ENCODE measurements at regions not wholly inside any gene's neighbourhood (a gene's known extent, or its start where the extent isn't known, plus 50 kb on each side); places are given as distances from the start of the nearest gene placed in this dataset.

DNA sequence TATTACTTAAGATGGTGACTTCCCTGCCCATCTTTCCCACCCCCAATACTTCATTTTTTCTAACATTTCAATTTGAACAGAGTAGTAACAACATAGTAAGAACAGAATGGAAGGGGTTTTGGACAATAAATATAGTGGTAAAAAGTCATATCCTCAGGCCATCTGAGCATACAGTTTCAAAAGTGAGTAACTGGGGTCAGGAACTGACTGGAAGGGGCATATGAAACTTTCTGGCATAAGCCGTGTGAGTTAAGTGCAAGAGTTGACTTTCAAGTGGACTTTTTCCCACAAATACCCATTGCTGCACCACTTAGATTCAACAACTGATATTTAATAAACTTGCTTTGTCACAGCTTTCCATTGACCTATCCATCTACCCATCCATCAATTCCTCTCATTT is 153.5 kb upstream of the IL12A start:
- DNase-seq: no peak

DNA sequence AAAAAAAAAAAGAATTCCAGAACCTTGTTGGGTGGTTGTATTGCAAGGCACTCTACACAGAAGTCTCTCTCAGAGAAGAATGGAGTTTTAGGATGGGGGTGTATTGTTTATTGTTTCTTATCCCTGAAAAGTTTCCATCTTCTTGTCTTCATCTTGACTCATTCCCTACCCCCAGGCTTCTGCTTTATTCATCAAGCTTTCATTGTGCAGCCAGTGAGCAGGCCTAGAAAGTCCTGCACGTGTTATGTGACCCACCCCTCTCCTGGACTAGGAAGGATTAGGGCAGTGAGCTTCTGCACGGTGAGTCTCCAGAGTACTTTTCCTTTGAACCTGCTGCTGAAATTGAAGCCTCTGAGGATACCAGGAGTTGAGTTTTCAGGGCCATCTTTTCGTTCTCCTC is 150.9 kb upstream of the IL12A start:
- DNase-seq: no peak

DNA sequence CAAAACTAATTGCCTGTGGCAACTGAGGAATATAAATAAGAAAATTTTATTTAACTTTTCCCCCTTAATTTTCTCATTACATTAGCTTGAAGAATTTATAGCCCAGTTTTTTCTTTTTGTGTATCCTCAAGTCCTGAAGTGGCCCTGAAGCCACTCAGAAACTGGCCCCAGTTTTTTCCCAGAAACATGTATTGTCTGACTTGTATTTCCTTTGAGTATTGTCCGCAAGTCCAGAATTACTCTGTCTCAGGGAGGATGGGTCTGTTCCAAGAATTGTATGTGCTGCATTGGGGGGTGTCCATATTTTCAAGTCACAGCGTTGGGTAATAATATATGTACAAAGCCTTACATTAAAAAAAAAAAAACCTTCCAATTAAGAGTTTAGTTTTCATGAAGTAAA is 149.7 kb upstream of the IL12A start:
- no peak for DNase-seq

DNA sequence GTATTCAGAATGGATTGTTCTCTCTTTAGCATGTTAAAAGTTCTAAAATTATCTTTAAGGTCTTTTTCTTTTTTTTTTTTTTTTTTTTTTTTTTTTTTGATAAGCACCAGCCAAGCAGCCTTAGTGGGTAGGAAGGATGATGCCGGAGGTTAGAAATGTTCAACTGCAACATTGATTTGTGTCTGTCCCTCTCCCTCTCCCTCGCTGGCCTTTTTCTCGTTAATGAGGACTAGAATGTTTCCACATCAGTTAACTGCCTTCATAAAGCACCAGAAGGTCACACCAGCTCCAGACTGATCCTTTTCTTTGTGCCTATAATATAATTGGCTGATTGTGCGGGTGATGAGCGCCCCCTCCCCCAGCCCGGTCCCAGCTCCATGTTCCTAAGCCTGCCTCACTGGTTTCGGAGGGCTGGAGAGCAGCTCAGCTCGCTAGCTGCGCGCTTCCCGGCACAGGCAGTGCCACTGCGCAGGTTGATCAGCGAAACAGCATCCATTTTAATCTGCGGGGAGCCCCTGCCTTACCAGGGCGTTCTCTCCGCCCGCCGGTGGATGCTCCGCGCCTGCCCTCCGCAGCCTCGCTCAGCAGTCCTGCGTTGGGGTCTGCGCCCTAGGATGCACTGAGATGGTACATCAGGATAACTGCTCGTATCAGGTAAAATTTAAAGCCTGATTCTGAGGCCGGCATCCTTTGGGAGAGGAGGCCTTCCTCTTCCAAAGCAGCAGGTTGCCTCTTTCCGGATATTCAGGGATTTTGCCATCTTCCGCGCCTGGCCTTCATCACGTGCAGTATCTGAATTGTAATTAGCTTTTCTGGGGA is 148.9 kb upstream of the IL12A start, which contains the start of gene SCHIP1:
TSS of gene SCHIP1 (plus strand) at position 301 of the 819 bp plus-strand sequence.
- DNase-seq: no peak

DNA sequence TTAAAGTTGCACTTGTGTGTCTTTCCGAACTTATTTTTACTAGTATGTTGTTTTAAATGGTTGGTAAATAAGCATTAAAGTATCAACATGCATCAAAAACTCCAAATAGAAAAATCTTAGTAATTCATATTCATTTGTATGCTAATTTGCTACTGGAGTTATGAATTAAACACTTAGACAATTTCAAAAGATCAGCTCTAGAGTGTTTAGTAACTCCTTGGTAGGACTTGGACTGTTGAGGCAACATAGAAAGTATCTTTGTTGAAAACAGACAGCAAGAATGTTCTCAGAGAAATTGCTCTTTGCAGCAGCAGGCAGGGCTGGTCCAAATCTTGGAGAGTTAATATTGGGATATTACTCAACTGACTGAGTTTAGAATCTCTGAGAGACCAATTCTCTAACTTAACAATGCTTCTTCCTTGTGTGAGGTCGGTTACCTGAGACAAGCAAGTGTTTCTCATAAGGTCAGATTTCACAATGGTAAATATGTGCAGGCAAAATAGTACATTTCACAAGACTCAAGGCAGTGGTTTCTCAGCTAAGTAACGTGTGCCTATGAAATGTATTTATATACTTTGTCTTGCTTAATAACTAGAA is 147.8 kb upstream of the IL12A start:
- DNase-seq: no peak

DNA sequence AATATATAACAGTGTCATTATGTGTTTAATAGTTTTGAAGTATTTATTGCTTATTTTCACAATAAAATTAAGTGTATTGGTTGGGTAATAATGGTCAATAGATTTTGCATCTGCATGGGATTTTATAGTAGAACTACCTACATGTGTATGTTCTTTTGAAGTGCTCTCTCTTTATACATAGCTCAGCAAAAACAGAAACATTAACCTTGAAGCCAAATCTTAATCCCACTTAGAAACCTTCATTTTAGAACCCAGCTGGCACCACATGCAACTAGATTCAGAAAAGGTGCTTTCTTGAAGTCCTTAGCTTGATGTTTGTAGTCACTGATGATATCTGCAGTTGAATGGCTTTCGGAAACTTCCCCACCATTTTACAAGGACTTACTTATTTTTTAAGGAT is 146.9 kb upstream of the IL12A start:
- no peak for DNase-seq

DNA sequence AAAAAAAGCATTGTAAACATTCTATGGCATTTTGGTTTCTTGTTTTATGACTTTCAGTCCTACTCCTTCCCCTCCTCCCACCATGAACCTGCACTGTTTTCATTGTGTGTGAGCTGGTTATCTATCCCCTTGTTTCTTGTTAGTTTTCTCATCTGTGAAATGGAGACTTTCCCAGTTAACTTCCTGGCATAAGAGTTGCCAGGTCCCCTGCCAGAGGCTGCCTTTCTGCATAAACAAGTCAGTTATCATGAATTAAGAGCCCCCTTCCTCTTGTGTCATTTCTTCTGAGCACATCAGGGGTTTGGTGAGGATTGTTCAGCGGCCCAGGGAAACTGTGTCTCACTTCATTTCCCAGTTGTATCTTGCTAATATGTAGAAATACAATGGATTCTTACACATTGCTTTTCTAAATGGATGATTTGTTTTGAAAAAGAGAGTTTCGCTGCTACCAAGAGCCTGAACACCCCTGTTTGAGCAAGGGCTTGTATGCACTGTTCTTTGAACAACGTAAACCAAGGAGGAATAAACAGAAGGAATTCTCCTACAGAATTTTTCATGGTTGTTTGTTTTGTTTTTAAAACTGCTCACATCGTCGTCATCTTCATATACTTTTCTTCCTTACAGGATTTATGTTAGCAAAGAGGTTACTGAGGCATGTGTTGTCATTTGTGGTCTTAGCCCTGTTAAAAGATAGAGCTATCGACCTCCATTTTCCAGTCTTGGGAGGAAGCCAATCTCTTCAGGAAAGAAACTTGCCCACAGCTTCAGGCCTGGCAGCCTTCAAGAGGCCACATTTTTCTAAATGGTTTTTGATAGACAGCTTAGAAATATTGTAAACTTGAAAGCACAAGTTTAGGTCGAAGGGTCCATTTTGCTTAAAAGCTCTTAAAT is 144.6 kb upstream of the IL12A start:
- no peak for DNase-seq

DNA sequence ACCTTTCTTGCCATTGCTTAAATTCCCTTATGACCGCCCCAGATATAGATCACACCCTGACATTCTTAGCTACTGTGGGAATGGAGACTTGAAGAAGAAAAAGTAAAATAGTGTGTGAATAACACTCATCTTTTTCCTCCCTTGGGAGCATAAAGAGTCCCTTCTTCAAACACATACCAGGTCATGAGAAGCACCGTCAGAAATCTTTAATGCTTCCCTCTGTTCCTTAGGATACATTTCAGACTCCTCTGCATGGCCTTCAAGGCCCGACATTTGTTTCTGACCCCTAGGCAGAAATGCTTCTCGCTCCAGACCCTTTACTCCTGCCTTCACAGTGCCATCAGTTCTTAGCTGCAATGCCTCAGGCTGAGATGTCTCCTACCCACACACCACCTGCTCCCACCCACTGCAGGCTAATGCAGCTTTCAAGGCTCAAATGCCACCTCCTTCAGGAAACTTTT is 143.8 kb upstream of the IL12A start:
- DNase-seq: no peak

DNA sequence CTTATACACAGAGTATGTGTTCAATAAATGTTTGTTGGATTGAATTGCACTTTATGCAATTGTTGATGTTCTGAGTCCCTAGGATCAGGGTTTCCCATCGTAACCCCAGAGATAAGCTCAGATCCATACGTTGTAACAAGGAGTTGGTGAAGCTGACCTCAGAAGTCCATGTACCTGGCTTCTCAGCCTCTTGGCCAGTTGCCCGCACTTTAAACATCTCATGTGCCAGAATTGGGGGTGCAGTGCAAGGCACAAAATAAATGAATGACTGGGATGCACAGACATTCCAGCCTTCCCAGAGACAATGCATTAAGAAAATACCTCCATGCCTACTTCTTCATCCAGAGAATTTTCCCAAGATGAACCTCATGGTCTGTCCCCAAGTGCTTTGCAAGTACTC is 142.9 kb upstream of the IL12A start:
- no peak for DNase-seq

DNA sequence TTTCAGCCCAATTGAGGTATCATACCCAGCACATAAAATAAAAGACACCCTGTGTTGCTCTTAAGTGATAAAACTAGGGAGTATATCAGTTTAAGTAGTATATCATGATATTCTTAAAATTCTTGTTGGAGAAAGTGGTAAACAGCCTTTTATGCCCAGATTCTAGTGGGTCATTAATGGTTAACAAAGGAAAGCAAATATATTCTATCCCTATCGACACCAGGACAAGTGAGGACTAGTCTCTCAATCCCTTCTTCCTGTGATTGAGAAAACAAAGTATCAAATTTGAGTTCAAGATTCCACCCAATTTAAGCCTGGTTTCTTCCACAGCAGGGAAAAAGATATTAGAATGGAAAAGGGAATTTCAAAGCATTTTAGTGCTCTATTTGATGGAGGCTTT is 142.4 kb upstream of the IL12A start:
- DNase-seq: no peak

DNA sequence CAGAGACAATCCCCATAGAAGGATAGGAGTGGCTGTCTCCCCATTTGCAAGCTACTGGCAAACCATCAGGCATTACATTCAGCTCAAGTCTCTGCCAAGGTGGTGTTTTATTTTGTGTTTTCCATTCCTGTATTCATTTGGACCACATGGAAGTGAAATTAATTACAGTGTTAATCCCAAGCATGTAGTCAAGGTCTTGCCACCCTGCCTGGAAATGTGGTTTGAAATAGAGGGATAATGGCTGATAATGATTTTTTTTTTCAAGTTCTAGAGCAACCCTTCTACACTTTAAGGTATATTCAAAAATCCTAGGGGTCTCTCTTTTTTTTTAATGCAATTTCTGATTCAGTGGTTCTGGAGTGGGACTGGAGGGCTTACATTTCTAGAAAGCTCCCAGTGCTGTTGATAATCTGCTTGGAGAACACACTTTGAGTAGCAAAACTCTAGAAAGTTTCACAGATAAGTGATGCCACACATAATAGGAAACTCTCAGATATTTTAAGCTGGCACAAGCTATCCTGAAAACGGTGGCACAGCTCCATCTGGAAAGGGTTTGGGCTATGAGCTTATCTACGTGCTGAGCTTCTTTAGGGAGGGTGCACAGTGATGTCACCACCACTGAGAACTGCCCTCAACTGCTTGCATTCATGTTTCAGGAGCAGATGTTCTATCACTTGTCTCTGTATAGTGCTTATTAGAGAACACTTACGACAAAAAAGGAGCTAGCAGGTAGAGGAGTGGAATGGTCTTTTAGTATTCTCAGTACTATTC is 140.1 kb upstream of the IL12A start:
- DNase-seq: no peak

DNA sequence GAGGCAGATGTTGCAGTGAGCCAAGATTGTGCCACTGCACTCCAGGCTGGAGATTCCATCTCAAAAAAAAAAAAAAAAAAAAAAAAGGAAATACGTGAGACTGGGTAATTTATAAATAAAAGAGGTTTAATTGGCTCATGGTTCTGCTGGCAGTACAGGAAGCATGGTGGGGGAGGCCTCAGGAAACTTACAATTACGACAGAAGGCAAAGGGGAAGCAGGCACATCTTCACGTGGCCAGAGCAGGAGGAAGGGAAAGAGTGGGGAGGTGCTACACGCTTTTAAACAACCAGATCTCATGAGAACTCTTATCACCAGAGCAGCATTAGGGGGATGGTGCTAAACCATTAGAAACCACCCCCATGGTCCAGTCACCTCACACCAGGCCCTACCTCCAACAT is 138.2 kb upstream of the IL12A start:
- DNase-seq: no peak

DNA sequence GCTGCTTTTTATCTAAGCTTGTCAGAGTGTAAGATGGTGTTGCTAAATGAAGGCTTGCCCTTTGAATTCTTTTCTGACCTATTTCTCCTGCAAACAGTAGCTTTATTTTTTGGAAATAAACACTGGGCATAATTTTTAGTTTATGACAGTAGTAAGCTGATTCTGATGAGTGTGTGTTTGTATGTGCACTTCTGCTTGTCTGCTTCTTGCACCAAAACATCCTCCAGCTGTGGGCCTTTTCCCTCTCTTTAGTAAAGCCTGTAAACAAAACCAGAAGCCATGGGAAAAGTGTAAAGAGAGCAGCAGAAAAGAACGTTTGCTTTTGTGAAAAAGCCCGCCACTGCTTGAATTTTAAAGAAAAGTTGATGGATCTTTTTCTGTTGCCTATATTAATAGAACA is 136.4 kb upstream of the IL12A start:
- no peak for DNase-seq

DNA sequence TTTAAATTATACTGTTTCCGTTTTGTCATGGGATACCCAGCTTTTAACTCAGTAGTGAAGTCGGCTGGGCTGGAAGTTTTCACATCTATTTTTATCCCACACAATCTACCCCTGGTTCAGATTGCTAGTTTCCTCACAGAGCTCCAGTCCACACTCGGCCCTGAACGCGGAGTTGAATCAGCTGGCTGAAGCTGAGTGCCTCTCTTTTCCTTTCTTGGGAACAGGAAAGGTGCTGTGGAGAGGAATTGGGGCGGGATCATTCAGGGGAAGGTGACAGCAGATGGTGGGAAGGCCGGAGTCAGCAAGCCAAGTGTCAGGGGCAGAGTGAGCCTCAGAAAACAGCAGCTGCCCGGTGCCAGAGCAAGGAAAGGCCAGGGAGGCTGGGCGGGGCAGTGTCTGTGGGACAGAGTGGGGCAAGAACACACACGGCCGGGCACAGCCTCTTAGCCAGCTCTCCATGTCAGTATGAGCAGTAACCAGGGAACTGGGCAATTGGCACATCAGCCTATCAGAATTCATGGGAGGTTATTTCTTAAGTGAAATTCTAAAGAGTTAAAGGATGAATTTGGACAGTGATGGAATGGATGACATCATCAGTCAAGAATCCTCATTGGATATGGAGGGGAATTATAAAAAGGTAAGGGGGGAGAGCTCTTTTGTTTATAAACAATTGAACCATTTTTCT is 135.7 kb upstream of the IL12A start:
- DNase-seq: no peak

DNA sequence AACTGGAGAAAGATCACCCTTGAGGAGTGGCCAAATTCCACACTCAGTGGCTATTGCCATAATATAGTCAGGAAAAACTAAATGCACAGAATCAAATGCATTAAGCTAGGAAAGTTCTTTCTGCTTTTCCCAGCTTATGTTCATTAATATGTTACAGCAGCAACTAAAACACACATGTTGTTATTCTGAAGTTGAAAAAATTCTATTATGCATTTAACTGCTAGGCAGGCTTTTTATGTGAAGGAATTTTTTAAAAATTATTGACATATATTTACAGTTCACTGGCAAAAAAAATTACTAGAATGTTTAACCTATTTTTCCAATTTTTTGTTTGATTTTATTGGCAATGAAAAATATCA is 135.2 kb upstream of the IL12A start:
- DNase-seq: no peak

DNA sequence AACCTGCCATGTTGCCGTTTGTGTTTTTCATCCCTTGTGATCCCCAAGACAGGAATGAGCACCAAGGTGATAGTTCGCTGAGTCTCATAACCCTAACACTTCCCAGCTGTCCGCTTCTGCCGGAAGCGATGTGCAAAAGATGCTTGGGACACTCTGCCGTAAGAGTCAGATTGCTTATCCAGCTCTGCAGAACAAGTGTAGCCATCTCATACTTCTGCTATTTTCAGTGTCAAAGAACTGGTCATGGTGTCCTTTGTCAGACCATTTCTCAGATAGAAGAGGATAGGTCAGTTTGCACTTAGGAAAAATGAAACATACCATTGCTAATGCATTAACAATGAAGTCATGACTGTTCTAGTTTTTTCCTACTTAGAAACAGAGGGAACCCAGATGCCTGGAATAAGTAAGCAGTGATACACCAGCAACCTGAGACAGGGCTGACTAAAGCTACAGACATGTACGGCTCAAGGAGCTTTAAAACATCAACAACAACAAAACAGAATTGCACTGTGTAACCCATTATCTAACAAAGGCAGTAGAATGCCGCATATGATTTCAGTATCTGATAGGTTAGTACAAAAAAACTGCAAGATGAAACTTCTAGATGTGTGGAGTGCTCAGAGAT is 134.0 kb upstream of the IL12A start:
- no peak for DNase-seq

DNA sequence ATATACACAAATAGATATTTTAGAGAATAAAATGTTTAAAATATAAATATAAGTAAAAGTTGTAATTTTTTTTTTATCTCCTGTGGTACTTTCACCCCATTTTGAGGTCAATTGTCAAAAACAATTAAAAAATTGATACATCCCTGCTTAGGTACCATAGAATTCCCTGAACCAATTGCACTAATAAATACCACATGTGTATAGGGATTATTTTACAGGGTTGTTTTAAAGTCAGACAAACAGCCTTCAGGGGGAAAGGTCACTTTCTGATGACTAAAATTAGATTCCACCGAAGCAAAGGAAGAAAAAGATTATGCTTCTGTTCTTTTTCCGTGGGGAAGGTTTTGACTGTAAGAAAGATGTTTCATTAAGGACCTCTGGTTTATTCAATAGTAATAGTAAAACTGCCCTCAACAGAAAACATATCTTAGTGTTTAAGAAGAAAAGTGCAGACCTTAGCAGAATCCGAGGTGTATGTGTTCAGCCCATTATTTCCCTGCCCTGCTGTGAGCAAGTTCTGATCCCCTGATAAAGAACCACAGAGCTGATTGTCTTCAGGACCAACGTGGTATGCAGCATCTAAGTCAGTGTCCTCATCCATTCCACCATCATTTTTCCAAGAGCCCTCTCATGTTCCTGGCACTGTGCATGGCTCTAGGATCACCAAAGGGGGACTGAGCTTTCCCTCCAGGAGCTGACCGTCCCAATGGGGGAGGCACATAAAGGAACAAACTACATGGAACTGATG is 132.9 kb upstream of the IL12A start:
- DNase-seq: no peak

DNA sequence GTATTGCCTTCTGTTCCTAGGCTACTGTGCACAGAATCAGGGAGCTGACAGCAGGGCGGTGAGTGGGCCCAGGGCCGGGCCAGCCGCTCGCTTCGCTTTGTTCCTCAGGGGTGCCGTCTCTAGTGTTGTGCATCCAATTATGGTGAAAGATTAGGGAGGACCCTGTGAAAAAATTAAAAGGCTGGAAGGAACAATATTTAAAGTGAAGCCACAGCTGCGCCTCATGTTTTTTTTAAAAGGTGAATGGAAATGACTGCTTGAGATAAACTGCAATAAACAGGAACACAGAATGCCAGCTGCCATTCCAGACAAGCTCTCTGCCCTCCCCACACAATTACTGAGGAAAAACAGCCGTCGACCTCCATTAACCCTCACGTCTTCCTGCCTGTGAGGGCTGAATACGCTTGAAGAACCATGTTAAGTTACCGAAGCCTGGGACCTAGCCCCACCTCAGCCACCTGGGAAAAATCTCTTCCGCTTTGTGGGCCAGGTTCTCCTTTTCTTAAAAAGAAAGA is 132.0 kb upstream of the IL12A start:
- DNase-seq: no peak

DNA sequence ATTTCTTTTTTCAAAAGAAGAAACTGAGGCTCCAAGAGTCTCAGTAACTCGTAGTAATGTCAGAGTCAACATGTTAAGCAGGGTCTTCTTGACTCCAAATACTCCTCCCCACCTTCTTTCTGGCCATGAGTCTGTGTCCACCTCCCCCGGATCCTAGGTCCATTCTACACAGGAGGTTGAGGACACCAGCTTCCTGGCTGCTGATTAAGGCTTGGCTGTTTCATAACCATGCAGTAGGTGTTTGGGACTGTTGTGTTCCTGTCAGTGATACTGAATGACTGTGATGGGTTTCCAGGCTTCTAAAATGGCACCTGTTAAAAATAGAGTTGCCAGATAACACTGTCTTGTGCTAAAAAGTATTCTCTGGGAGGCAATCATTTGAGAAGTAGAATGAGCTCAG is 130.8 kb upstream of the IL12A start:
- no peak for DNase-seq

DNA sequence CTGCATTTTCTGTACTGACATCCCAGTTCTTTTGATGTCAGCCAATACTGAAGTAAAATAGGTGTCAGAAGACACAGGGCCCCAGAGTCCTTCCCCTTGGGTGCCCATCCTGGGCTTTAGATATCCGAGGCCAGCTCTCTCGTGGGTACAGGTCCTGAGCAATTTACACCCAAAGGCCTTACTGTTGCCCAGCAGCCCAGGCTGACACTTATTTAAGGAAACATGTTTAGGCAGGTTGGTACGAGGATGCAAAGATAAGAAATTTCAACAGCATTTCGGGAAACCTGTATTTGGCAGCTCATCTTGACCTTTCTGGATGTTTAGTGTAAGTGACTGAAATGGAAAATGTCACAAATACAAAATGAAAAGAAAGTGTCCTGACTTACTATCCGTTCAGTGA is 130.0 kb upstream of the IL12A start:
- no peak for DNase-seq

DNA sequence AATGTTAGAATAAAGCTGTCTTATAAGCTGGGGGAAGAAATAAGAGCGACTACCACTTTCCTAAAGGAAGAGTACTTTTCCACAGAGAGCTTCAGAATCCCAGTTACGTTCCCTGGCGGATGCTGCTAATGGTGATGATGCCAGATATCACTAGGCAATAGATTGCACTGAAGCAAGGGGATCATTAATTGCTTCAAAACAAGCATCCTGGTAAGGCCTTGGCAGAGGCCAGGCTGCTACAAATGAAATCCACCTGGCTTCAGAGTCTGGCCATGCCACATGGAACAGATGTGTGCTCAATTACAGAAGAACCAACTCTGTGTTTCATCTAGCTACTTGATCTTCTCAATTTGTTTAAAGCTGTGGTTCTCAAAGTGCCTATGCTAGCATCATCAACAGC is 129.2 kb upstream of the IL12A start:
- DNase-seq: no peak
